ENCODE measurements at regions not wholly inside any gene's neighbourhood (a gene's known extent, or its start where the extent isn't known, plus 50 kb on each side); places are given as distances from the start of the nearest gene placed in this dataset.

GRCh38 chr4:180641495-180641894 lies 1601.7 kb upstream of the TENM3 start:
- Histone ChIP-seq H3K79me2 (ENCODE audit: insufficient read depth, low read length) (no peaks in the 10 kb centered on the region), H2AFZ (ENCODE audit: low read depth, low read length) (no peak overlapping the region), H3K4me1 (ENCODE audit: insufficient read depth, low read length) (no peaks in the 10 kb centered on the region), H3K4me2 (ENCODE audit: insufficient read depth, low read length) (no peak overlapping the region), H3K4me3 (ENCODE audit: low read depth in 1 of 2, low read length in 2 of 2) (no peak overlapping the region), H3K36me3 (ENCODE audit: insufficient read depth, low read length) (no peaks in the 10 kb centered on the region), H3K27me3 (ENCODE audit: insufficient read depth, low read length, poor library complexity) (no peaks in the 10 kb centered on the region), H3K9ac (ENCODE audit: low read depth, low read length) (no peak overlapping the region), H3K27ac (ENCODE audit: low read length) (no peak overlapping the region), H3K9me3 (ENCODE audit: insufficient read depth, low read length, severe bottlenecking) (no peaks in the 10 kb centered on the region), H4K20me1 (ENCODE audit: insufficient read depth, low read length) (no peaks in the 10 kb centered on the region)
- ATAC-seq (ENCODE audit: insufficient read depth, low read depth): no peak
- TF ChIP-seq CTCF (IDR thresholded peaks at IDR 0.05; ENCODE audit: borderline replicate concordance, extremely low read depth, low read length, poor library complexity, severe bottlenecking) (no peak), EZH2 (IDR thresholded peaks at IDR 0.05; ENCODE audit: borderline replicate concordance, low read depth, low read length, severe bottlenecking) (no peak)
- no peak for DNase-seq

GRCh38 chr4:180642732-180643131 lies 1600.5 kb upstream of the TENM3 start:
- Histone ChIP-seq H4K20me1 (ENCODE audit: insufficient read depth, low read length) (no peaks in the 10 kb centered on the region), H3K9me3 (ENCODE audit: insufficient read depth, low read length, severe bottlenecking) (no peaks in the 10 kb centered on the region), H3K4me3 (ENCODE audit: low read depth in 1 of 2, low read length in 2 of 2) (no peak overlapping the region), H3K36me3 (ENCODE audit: insufficient read depth, low read length) (no peaks in the 10 kb centered on the region), H2AFZ (ENCODE audit: low read depth, low read length) (no peak overlapping the region), H3K9ac (ENCODE audit: low read depth, low read length) (no peak overlapping the region), H3K4me2 (ENCODE audit: insufficient read depth, low read length) (no peak overlapping the region), H3K27ac (ENCODE audit: low read length) (no peak overlapping the region), H3K27me3 (ENCODE audit: insufficient read depth, low read length, poor library complexity) (no peaks in the 10 kb centered on the region), H3K4me1 (ENCODE audit: insufficient read depth, low read length) (no peaks in the 10 kb centered on the region), H3K79me2 (ENCODE audit: insufficient read depth, low read length) (no peaks in the 10 kb centered on the region)
- TF ChIP-seq CTCF (IDR thresholded peaks at IDR 0.05; ENCODE audit: borderline replicate concordance, extremely low read depth, low read length, poor library complexity, severe bottlenecking): no peak
- no peak for TF ChIP-seq EZH2 (IDR thresholded peaks at IDR 0.05; ENCODE audit: borderline replicate concordance, low read depth, low read length, severe bottlenecking)
- ATAC-seq (ENCODE audit: insufficient read depth, low read depth) (no peak), DNase-seq (no peak)

GRCh38 chr4:180650273-180650672 lies 1592.9 kb upstream of the TENM3 start:
- H3K4me2 ChIP-seq (ENCODE audit: insufficient read depth, low read length): no peak overlapping the region
- TF ChIP-seq EZH2 (IDR thresholded peaks at IDR 0.05; ENCODE audit: borderline replicate concordance, low read depth, low read length, severe bottlenecking): no peak
- TF ChIP-seq CTCF (IDR thresholded peaks at IDR 0.05; ENCODE audit: borderline replicate concordance, extremely low read depth, low read length, poor library complexity, severe bottlenecking): no peak
- no peak overlapping the region for H3K9ac ChIP-seq (ENCODE audit: low read depth, low read length)
- DNase-seq: no peak
- no peaks in the 10 kb centered on the region for H3K9me3 ChIP-seq (ENCODE audit: insufficient read depth, low read length, severe bottlenecking)
- no peaks in the 10 kb centered on the region for H4K20me1 ChIP-seq (ENCODE audit: insufficient read depth, low read length)
- H3K27ac ChIP-seq (ENCODE audit: low read length): no peak overlapping the region
- no peak overlapping the region for H3K4me3 ChIP-seq (ENCODE audit: low read depth in 1 of 2, low read length in 2 of 2)
- H3K36me3 ChIP-seq (ENCODE audit: insufficient read depth, low read length): no peaks in the 10 kb centered on the region
- H2AFZ ChIP-seq (ENCODE audit: low read depth, low read length): no peak overlapping the region
- no peaks in the 10 kb centered on the region for H3K27me3 ChIP-seq (ENCODE audit: insufficient read depth, low read length, poor library complexity)
- no peak for ATAC-seq (ENCODE audit: insufficient read depth, low read depth)
- H3K79me2 ChIP-seq (ENCODE audit: insufficient read depth, low read length): no peaks in the 10 kb centered on the region
- no peaks in the 10 kb centered on the region for H3K4me1 ChIP-seq (ENCODE audit: insufficient read depth, low read length)

GRCh38 chr4:180652533-180652932 lies 1590.7 kb upstream of the TENM3 start:
- Histone ChIP-seq H3K4me3 (ENCODE audit: low read depth in 1 of 2, low read length in 2 of 2) (no peak overlapping the region), H3K27me3 (ENCODE audit: insufficient read depth, low read length, poor library complexity) (no peaks in the 10 kb centered on the region), H3K79me2 (ENCODE audit: insufficient read depth, low read length) (no peaks in the 10 kb centered on the region), H3K9me3 (ENCODE audit: insufficient read depth, low read length, severe bottlenecking) (no peaks in the 10 kb centered on the region), H3K36me3 (ENCODE audit: insufficient read depth, low read length) (no peaks in the 10 kb centered on the region), H4K20me1 (ENCODE audit: insufficient read depth, low read length) (no peaks in the 10 kb centered on the region), H3K27ac (ENCODE audit: low read length) (no peak overlapping the region), H2AFZ (ENCODE audit: low read depth, low read length) (no peak overlapping the region), H3K9ac (ENCODE audit: low read depth, low read length) (no peak overlapping the region), H3K4me1 (ENCODE audit: insufficient read depth, low read length) (no peaks in the 10 kb centered on the region), H3K4me2 (ENCODE audit: insufficient read depth, low read length) (no peak overlapping the region)
- DNase-seq (no peak), ATAC-seq (ENCODE audit: insufficient read depth, low read depth) (no peak)
- TF ChIP-seq EZH2 (IDR thresholded peaks at IDR 0.05; ENCODE audit: borderline replicate concordance, low read depth, low read length, severe bottlenecking) (no peak), CTCF (IDR thresholded peaks at IDR 0.05; ENCODE audit: borderline replicate concordance, extremely low read depth, low read length, poor library complexity, severe bottlenecking) (no peak)
